LHCN-M2 (cell line): ENCODE measurements at regions not wholly inside any gene's neighbourhood (a gene's known extent, or its start where the extent isn't known, plus 50 kb on each side); places are given as distances from the start of the nearest gene placed in this dataset.

Source experiments
- DNase-seq: peaks from one replicate; pipeline ENCODE4 v3.0.0-alpha.2; 2012; ENCODE audit warnings: low read depth

DNA sequence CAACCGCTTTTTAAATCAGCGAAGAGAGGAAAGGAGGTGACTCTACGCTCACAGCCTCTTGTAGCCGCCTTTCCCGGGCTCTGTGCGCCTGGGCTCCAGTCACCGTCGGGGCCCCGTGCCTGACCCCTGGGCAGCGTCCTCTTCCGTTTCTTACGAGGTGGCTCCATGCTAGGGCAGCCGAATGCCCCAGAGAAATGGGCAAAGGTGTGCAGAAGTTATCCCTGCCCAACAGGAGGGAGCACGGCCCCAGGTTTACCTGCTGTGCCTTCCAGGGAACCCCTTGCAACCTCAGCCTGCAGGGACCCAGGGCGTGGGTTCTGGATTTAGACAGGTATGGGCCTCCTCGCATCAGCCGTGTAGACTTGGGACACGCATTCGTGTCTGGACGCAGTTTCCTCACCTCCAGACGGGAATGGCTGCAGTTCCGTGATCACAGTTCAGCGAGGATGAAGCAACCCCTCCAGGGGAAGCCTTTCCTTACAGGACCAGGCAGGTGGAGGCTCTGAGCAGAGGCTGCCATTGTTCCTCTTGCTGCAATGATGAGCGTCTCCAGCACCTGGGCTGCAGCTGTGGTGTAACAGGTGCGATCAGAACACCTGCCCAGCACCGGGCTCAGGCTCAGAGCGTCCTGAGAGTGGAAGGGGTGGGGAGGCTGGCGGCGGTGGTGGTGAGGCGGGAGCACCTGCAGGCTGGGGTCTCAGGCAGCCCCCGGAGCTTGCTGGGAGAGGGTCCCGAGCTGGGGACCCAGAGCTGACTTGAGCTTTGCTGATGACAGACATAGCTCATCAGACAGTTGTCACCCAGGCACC, 81.3 kb upstream of the BHLHE23 start:
- DNase-seq: no peak

DNA sequence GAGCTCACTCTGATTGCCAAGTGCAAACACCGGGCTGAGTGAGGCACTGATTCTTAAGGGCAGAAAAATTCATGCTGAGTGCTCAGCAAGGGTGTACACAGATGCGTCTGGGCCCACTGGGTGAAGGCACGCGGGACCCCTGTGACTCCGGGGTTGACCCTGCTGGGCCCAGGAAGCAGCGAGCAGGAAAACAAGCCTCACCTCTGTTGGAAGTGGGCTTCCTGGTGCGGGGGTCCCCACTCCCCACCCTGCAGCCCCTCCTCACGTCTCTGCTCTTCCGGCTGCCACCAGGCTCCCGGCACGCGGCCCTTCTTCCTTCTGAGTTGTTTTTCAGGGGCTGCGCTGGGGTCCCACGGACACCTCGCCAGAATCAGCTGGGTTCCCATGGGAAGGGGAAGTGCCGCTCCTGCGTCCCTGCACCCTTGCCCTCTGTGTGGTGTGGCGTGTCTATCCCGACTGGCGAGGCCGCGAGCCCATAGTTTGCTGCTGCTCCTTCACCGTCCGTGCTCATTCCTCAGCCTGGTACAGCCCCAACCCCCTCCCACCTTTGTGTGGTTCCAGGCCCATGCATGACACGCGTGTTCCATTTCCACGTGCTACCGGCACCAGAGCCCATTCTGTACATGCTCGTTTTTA, 80.6 kb upstream of the BHLHE23 start:
- DNase-seq: no peak

DNA sequence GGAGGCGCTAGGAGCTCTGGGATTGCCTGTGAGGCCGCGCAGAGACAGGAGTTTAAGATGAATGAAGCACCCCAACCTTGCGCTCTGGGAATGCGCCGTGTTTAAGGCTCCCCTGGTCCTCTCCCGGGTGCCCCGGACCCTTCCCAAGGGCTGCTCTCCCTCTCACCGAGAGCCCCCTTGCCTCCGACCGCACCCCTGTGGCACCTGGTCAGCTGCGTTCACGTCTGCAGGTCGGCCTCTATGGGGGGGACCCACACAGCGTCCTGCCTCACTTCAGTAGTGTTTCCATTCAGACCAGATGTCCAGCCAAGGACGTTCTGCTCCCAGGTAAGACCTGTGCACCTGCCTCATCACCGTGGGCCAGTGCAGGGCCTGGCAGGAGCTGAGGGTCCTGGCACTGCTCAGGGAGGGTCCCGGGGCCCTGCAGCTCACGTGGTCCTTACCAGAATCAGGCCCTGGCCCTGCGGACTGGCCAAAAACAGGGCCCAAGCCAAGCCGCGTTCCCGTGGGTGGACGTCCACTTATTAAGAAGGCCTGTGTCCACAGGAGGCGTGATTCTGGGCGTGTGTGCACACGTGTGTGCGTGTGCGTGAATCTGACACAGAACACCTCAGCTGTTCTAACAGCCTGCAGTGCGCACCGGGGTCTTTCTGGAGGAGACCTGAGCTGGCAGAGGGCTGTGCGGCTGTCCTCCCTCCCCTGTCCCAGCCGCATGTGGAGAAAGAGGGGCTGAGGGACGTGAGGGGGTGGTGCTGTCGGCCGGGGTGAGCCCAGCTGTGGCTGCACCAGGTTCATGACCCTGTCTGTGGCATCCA, 79.9 kb upstream of the BHLHE23 start:
- DNase-seq: no peak

DNA sequence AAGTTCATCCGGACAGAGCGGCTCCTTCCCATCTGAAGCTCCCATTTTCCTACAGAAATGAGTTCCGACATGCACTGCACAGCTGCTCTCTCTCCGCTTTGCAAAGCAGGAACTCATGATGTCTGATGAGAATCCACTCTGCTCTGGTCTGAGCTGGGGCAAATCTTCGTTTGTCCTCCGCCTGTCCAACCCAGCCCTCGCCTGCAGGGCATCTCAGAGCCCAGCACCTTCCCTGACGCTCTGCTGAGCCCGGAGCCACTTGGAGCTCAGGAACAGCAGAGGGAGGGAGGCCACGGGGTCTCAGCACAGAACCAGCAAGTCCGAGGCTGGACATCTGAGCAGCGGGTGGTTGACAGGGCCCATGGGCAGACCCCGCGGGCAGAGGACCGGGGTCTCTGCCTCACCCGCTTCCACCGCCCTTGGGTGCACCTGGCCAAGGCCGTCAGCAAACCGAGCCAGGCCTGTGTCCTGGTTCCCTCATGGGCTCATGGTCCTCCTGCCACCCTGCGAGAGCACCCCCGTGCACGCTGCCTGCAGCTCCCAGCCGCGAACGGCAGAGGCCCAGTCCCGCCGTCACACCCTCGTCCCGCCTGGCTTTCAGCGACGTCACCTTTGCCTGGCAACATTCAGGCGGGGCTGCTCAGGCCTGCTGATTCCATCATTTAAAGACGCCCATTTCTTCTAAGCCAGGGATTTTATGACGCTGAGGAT, 78.5 kb upstream of the BHLHE23 start:
- no peak for DNase-seq

DNA sequence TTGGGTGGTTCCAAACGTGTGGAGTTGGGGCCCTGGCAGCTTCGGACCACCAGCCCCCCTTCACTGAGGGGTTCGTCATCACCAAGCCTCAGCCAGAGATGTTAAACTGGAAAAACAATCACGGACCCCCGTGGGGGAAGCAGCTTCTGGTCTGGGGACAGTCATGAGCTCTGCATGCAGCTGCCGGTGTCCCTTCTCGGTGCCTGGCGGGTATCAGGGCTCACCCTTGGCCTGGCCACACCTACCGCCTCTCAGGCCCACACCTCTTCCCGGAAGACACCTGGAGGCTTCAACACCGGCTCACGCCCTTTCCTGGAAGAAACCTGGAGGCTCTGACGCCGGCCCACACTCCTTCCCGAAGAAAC, 77.8 kb upstream of the BHLHE23 start:
- DNase-seq: no peak

DNA sequence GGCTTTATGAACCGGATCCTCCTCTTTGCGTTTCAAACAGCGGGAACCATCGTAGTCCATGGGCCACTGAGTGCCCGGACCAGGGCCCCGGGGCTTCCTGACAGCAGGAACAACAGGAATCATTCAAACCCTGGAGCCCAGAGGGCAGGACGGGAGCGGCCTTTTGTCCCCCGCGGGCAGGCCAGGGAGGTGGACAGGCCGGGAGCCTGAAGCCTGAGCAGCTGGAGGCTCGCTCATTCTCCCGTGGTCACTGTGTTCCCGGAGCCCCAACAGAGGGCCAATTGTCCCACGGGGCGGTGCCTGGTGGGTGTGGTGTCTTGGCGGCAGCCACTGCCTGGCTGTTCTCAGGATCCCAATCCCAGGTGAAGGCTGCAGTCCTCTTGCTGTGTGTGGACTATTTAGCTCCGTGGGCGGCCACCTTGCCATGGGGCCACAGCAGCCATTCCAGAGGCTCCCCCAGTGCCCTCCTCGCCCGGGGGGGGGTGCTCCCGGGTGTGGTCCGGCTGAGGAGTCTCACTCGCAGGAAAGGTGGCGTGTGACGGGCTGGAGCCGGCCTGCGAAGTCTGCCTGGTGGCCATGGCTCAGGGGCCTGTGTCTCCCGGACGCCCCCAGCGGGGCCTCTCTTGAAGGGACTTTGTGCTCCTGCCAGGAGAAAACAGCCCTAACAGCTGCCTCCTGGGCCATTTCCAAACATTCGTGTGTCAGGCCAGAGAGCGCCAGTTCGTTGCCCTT, 77.2 kb upstream of the BHLHE23 start:
- DNase-seq: no peak

DNA sequence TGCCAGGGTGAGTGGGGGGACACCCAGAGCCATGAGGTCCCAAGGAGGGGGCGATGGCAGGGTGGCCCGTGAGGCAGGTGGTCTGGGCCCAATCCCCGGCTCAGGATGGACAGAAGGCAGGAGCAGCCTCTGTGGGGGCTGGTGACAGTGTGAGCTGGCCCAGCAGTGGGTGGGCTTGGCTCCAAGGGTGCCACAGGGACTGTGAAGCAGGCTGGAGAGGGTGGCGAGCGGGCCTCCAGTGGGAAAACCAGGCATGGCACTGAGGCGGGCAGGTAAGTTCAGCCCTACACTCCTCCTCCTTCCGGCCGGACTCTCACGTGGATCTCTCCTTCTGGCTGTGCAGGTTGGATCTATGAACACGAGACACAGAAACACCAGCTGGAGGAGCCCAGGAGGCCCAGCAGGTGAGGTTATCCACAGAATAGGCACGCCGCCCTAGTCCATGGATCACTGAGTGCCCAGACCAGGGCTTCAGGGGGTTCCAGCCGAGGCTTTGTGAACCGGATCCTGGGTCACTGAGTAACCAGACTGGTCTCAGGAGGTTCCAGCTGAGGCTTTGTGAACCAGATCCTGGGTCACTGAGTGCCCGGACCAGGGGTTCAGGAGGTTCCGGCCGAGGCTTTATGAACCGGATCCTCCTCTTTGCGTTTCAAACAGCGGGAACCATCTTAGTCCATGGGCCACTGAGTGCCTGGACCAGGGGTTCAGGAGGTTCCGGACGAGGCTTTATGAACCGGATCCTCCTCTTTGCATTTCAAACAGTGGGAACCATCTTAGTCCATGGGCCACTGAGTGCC, 76.4 kb upstream of the BHLHE23 start:
- no peak for DNase-seq

DNA sequence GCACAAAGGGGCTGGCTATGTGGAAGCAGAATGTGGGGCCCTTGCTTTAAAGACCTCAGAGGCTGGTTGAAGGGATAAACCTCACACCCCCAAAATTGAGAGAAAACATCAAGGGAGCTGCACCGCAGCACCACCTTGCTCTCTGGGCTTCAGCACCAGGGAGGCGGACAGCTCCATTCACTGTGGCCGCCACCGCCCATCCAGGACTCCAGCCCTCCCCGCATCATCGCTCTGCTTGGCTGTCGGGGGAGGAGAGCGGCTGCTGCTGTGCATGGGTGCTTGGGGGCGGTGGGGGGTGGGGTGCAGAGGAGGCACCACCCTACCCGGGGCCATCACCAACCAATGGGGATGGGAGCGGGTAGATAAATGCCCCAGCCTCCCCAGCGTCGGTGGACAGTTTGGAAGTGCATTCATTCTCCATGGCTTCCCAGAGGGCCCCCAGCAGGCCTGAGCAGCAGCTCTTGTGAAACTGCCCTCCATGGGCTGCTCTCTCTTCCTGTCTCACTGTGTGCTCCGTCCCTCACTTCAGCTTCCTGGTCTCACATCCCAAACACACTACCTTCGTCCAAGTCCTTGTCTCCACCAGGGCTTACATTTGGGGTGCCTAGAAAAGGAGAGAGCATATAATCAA, 75.7 kb upstream of the BHLHE23 start:
- DNase-seq: no peak

DNA sequence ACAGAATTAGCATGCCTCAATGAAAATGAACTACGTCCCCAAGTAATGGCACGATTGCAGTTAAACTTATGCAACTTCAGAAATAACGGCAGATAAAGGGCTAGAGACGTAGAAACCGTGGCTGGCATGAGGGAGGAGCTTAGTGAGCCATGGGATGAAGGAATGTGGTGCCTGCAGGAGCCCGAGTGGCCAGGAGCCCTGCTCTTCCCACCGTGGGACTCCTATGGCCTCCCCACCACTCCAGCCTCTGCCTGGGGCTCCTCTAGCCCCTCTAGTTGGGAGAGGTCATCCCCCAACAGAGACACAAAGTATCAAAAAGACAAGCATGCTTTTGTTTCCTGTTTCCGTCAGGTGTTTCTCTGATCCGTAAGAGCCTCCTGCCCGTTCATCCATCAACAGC, 75.1 kb upstream of the BHLHE23 start:
- no peak for DNase-seq

DNA sequence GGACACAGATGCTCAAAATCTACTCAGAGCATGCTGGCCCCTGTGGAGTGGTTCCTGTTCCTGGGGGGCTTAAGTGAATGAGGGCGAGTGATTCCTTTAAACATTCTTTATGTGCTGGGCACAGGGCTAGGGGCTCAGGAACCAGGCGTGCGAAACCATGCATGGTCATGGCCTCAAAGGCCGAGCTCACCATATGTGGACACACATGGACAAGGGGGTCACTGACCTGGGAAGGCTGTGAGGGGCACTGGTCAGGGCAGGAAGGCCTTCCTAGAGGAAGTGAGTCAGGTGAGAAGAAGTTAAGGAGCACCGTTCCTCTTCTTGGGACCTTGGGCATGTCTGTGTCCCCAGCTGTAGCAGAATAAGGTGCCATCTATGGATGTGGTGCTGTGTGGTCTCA, 74.6 kb upstream of the BHLHE23 start:
- no peak for DNase-seq

DNA sequence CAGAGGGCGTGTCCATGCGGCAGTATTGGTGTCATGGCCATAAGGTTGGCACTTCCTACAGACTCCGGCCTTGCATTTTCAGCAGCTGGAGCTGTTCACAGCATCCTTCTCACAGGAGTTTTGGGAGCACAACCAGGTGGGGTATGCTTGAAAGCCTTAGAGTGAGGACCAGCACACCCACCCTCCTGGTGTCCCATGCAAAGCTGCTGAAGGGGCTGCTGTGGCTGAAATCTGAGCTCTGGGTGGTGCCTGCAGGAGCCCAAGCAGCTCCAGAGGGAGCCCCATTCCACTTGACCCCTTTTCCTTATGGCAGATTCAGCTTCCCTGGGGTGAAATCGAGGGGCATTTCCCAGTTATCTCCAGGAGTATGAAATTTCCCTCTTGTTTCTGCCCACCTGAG, 74.0 kb upstream of the BHLHE23 start:
- no peak for DNase-seq

DNA sequence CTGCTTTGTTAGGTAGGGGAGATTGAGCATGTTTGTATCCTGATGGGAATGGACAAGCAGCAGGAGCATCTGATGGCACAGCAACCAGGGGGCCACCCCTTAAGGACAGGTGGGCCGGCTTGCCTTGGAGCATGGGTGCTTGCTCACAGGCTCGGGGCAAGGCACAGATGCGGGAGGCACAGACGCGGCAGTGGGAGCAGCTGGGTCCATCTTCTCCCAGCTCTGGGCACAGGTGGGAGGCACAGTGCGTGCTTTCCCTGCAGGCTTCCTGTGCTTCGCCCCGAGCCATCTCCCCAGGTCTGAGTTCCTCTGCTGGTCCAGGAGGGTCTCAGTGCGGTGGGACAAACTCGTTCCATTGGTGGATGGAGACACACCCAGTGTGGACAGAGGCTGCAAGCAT, 73.6 kb upstream of the BHLHE23 start:
- no peak for DNase-seq

DNA sequence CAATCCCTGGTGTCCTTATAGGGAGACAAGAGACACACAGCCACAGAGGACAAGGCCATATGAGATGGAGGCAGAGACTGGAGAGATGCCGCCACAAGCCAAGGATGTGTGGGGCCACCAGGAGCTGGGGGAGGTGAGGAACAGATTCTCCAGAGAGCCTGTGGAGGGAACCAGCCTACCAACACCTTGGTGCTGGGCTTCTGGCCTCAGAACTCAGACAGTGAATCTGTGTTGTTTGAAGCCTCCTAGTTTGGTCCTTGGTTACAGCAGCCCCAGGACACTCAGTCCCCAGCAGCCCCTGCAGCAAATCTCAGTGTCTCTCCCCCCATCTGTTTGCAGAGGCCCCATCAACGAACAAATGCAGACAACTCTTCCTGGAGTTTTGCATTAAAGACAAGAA, 73.2 kb upstream of the BHLHE23 start:
- DNase-seq: no peak

DNA sequence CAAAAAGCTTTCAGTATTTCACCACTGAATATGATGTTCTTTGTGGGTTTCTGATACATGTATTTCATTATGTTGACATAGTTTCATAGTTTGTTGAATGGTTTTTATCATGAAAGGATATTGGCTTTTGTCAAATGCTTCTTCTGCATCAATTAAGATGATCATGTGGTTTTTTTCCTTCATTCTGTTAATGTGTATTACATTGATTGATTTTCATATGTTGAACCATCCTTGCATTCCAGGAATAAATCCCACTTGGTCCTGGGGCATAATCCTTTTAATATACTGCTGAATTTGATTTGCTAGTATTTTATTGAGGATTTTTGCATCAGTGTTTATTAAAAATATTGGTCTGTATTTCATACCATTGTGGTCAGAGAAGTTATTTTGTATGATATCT, 70.9 kb upstream of the BHLHE23 start:
- DNase-seq: no peak

DNA sequence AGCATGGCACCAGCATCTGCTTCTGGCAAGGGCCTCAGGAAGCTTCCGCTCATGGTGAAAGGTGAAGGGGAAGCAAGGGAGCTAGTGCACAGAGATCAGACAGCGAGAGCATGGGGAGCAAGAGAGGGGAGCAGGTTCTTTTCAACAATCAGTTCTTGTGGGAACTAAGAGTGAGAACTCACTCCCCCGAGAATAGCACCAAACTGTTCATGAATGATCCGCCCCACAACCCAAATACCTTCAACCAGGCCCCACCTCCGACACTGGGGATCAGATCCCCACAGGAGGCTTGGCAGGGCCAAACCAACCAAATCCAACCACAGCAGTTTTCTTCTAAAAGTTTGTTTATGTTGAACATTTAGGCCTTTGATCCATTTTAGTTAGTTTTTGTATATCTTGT, 69.7 kb upstream of the BHLHE23 start:
- no peak for DNase-seq

DNA sequence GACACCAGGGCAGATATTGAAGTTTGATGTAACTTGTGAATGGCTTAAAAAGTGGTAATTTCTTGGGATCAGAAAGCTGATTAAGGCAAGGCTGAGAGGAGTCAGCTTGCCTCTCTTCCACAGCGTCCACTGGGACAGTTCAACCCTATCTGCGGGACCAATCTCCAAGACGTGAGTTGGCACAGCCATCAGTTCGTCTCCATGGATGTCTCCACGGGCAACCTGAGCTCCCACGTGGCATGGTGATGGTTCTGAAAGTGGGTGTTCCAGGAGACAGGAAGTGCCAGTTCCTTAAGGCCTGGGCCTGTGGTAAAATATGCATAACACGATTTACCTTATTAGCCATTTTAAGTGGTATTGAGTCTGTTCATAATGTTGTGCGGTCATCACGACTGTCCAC, 67.9 kb upstream of the BHLHE23 start:
- no peak for DNase-seq

DNA sequence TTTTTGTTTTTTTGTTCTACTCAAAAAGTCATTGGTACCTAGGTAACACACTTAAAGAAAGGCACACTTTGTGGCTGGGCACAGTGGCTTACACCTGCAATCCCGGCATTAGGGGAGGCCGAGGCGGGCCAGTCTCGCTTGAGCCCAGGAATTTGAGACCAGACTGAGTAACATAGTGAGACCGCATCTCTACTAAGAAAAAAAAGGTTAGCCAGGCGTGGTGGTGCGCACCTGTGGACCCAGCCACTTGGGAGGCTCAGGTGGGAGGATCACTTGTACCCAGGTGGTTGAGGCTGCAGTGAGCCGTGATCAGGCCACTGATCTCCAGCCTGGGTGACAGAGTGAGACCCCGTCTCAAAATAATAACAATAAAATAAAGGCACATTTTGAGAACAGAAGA, 67.4 kb upstream of the BHLHE23 start:
- no peak for DNase-seq

DNA sequence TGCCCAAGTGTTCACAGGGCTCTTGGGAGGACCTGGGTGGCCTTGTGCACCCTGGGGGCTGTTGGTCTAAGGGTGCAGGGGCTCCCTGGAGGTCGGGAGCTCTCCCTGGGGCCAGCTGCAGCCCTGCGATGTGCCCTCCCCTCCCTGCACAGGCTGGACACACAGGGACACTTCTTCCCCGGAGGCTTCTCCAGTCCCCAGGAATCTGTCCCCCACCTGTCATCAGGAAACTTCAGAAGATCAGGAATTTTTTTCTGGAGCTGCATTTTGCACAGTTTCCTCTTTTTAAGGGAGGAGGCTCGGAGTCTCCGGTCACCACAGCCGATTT, 66.9 kb upstream of the BHLHE23 start:
- no peak for DNase-seq

DNA sequence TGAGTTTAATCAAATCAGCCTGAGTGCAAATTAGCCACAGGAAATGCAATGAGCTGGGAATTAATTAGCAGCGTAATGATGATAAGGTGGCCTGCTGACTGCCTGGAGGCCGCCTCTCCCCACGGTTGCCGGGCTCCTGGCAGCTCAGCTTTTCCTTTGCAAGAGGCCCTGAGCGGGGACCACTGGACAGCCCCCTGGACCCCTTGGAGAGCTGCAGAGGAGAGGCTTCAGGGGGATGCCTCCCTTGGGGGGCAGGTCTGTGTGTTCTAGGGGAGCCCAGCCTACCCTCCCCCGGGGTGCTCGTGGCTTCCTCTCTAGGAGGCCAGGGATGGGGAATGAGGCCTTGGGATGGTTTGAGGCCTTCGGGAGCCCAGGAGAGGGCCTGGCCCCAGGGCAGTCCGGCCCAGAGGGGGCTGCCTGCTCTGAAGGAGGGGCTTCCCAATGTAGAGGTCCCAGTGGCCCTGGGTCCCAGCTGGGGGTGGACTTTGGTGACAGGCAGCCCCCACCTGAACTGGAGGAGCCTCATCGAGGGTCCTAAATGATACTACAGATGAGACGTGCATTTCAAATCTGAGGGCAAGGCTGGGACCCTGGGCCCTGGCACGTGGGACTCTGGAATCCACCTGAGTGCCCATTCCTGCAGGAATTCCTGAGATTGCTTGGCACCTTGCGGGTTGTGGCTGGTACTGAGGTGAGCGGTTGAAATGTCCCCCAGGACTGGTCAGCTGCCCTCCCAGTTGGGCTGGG, 66.4 kb upstream of the BHLHE23 start:
- no peak for DNase-seq
